ENCODE measurements at regions not wholly inside any gene's neighbourhood (a gene's known extent, or its start where the extent isn't known, plus 50 kb on each side); places are given as distances from the start of the nearest gene placed in this dataset.

- TF ChIP-seq CTCF (IDR thresholded peaks at IDR 0.05): no peak
- no peak for DNase-seq (ENCODE audit: low spot score)
- H3K4me1 ChIP-seq: no peaks in the 10 kb centered on the region
- no peaks in the 10 kb centered on the region for H3K36me3 ChIP-seq
- no peak overlapping the region for H3K4me3 ChIP-seq
- H3K27me3 ChIP-seq: no peaks in the 10 kb centered on the region
- H3K9me3 ChIP-seq: no peaks in the 10 kb centered on the region
- H3K27ac ChIP-seq: no peak overlapping the region
These were observed 108.8 kb upstream of the SLC25A36 start for GRCh38 chr3:140832883-140833282.

- Histone ChIP-seq H3K4me3 (no peak overlapping the region), H3K9me3 (no peaks in the 10 kb centered on the region), H3K4me1 (no peaks in the 10 kb centered on the region), H3K27me3 (no peaks in the 10 kb centered on the region), H3K27ac (no peak overlapping the region), H3K36me3 (no peaks in the 10 kb centered on the region)
- no peak for DNase-seq (ENCODE audit: low spot score)
- no peak for TF ChIP-seq CTCF (IDR thresholded peaks at IDR 0.05)
These were observed 107.2 kb upstream of the SLC25A36 start for GRCh38 chr3:140834266-140835037.

- no peaks in the 10 kb centered on the region for H3K4me1 ChIP-seq
- no peak overlapping the region for H3K4me3 ChIP-seq
- no peak for TF ChIP-seq CTCF (IDR thresholded peaks at IDR 0.05)
- H3K9me3 ChIP-seq: no peaks in the 10 kb centered on the region
- no peak for DNase-seq (ENCODE audit: low spot score)
- H3K27ac ChIP-seq: no peak overlapping the region
- H3K27me3 ChIP-seq: no peaks in the 10 kb centered on the region
- no peaks in the 10 kb centered on the region for H3K36me3 ChIP-seq
These were observed 98.5 kb upstream of the SLC25A36 start for GRCh38 chr3:140842984-140843649.

GRCh38 chr3:140843656-140844055 is 98.0 kb upstream of the SLC25A36 start:
- TF ChIP-seq CTCF (IDR thresholded peaks at IDR 0.05): no peak
- no peak overlapping the region for H3K27ac ChIP-seq

GRCh38 chr3:140844072-140844471 is 97.6 kb upstream of the SLC25A36 start:
- Histone ChIP-seq H3K27me3 (no peaks in the 10 kb centered on the region), H3K4me1 (no peaks in the 10 kb centered on the region), H3K27ac (no peak overlapping the region), H3K4me3 (no peak overlapping the region), H3K9me3 (no peaks in the 10 kb centered on the region), H3K36me3 (no peaks in the 10 kb centered on the region)
- no peak for TF ChIP-seq CTCF (IDR thresholded peaks at IDR 0.05)
- DNase-seq (ENCODE audit: low spot score): no peak

More at GRCh38 chr3:140843656-140844055, 98.0 kb upstream of the SLC25A36 start:
- Histone ChIP-seq H3K9me3 (no peaks in the 10 kb centered on the region), H3K4me1 (no peaks in the 10 kb centered on the region), H3K4me3 (no peak overlapping the region), H3K36me3 (no peaks in the 10 kb centered on the region), H3K27me3 (no peaks in the 10 kb centered on the region)
- DNase-seq (ENCODE audit: low spot score): no peak
